ENCODE measurements at regions not wholly inside any gene's neighbourhood (a gene's known extent, or its start where the extent isn't known, plus 50 kb on each side); places are given as distances from the start of the nearest gene placed in this dataset.

GRCh38 chr2:126748188-126748760 is 92.3 kb downstream of the GYPC start:
- DNase-seq (ENCODE audit: low read depth in 1 of 2, low spot score in 1 of 2) = no peak

GRCh38 chr2:126748929-126749518 is 93.1 kb downstream of the GYPC start:
- DNase-seq (ENCODE audit: low read depth in 1 of 2, low spot score in 1 of 2) = no peak

DNA sequence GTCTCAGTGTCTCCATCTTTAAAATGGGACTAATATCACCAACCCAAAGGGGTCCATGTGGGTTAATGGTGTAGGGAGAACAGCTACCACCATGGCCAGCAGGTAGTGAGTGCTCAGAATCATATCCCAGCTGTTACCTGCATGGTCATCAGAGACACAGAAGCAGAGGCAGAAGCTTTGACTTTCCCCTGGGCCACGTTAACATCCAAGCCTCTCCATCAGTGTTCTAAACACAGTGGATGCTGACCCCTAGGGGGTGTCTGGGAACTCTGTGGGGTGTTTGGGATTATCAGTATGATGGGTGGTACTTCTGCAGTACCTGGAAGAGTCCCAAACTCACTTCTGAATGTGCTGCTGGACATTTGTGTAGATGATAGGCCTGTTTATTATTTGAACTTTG is 93.6 kb downstream of the GYPC start:
- DNase-seq (ENCODE audit: low read depth in 1 of 2, low spot score in 1 of 2) = no peak

- no peak for DNase-seq (ENCODE audit: low read depth in 1 of 2, low spot score in 1 of 2)
Observed at GRCh38 chr2:126750506-126750905, 94.5 kb downstream of the GYPC start.

DNA sequence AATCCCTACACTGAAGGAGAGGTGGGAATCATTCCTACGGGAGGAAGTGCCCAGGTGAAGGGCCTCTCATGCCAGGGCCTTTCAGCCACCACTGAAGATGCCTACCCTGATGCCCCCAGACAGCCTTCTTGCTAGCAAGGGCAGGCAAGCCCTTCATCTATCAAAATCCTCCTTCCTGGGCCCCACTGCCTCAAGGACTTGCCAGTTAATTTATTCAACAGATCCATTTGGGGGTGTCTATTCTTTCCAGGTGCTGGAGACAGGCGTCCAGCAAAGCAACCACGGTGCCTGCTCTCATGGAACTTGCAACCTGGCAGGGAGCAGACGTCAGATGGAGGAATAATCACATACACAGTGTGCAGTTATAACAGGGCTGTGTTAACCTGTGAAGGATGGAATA is 95.5 kb downstream of the GYPC start:
- no peak for DNase-seq (ENCODE audit: low read depth in 1 of 2, low spot score in 1 of 2)

DNA sequence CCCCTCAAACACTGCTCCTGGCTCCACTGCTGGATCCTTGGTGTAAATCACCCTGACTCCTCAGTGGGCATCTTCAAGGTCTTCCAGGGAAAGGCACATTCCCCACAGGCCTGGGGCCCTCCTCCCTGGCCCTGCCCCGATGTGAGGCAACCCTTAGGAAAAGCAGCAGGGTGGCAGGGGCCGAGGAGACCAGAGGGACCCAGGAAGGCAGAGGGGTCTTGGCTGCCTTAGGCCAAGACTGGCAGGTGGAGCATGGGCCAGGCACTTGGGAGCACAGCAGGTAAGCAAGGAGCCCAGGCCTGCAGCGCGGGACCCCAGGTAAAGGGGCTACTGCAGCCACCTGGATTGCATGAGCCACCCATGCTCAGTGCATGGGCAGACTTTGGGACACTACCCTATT is 96.9 kb downstream of the GYPC start:
- DNase-seq (ENCODE audit: low read depth in 1 of 2, low spot score in 1 of 2) = no peak

DNA sequence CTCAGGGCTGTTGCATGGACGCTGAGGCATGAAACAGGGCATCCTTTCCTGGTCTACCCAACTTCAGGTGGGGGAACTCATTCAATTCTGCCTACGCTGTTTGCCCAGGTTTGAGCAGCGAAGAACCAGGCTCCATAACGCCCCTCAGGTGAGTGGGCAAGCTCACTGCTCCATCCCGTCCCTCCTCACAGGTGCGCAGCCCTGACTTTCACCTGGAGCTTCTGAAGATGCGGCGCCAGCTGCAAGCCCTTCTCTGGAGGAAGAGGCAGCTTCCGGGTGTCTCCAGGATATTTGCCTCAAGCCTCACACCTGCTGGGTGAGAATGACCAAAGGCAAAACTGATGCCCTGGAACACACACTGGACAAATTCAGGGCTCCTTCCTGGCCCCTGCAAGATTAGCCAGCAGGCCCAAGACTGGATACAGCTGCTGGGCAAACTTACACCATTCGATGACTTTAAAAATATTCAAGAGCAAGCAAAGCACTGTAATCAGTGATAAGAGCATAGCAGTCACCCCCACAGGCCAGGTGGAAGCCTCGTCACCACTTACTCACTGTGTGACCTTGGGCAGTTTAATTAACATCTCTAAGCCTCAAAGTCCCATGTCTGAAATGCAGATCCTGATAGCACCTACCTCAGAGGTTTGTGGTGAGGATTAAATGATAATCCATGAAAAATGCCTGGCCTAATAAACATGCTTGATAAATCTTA is 97.7 kb downstream of the GYPC start:
- DNase-seq (ENCODE audit: low read depth in 1 of 2, low spot score in 1 of 2) = no peak

DNA sequence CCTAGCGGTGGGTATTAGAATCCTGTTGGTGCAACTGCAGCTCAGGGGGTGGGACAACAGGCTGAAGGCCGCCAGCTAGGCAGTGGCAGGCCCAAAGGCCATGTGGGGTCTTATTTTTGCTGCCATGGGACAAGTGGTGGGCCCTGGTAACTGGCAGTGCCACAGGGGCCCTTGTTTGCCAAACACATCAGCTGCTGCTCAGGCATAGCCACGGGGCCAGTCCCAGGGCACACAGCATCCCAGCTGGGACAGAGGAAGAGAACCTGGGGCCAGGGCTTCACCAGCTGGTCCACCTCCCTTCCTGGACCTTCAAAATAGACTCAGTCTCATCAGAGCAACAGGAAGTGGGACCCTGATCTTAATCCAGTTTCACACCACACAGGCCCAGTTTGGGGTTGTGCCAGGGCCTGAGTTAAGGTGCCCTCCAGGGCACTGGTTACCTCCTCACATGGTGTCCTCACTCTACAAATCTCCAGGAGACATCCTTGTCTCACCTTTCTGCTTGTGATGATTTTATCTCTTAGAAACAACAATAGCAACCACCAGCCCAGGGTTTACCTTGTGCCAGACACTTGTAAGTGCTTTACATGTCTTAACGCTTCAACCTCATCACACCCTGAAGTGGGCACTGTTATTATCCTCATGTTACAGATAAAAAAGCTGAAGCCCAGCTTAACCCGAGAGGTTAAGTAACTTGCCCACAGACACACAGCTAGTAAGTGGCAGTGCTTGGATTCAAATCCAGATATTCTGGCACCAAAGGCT is 98.5 kb downstream of the GYPC start:
- no peak for DNase-seq (ENCODE audit: low read depth in 1 of 2, low spot score in 1 of 2)

DNA sequence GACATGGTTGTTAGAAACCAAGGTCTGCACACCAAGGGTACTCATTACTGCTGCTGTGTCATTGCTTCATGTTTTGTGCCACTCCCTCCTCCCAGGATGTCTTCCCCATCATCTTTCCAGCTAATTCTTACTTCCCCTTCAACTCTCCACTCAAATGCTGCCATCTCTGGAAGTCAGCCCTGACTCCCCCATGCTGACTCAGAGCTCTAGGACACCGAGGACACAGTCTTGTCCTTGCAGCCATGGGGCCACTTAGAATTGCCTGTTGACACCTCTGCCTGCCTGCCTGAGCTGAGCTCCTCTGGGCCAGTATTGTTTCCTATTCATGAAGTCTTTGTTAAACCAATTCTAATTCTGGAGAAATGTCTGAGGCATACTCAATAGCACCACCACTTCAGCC is 100.2 kb downstream of the GYPC start:
- DNase-seq (ENCODE audit: low read depth in 1 of 2, low spot score in 1 of 2) = no peak

GRCh38 chr2:126761256-126761980 is 105.5 kb downstream of the GYPC start:
- DNase-seq (ENCODE audit: low read depth in 1 of 2, low spot score in 1 of 2) = no peak

- DNase-seq (ENCODE audit: low read depth in 1 of 2, low spot score in 1 of 2) = no peak
Observed at GRCh38 chr2:126761981-126762878, 106.3 kb downstream of the GYPC start.

- DNase-seq (ENCODE audit: low read depth in 1 of 2, low spot score in 1 of 2) = no peak
Observed at GRCh38 chr2:126764686-126765265, 108.8 kb downstream of the GYPC start.

GRCh38 chr2:126765395-126765794 is 109.4 kb downstream of the GYPC start:
- no peak for DNase-seq (ENCODE audit: low read depth in 1 of 2, low spot score in 1 of 2)

- DNase-seq (ENCODE audit: low read depth in 1 of 2, low spot score in 1 of 2) = no peak
Observed at GRCh38 chr2:126766295-126766968, 110.5 kb downstream of the GYPC start.

DNA sequence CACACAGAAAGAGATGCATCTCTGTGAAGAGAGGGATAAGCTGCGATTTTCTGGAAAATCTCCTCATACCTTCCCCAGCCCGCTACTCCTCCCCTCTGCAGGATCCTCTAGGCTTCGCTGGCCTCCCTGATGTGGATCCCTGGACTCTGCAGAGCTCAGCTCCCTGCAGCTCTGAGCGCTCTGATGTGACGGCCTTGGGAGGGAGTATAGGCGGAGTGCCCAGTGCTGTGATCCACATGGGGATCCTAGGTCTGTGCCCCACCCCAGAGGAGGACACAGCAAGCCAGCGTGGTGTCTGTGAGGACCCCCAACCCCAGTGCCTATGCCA is 111.0 kb downstream of the GYPC start:
- no peak for DNase-seq (ENCODE audit: low read depth in 1 of 2, low spot score in 1 of 2)

DNA sequence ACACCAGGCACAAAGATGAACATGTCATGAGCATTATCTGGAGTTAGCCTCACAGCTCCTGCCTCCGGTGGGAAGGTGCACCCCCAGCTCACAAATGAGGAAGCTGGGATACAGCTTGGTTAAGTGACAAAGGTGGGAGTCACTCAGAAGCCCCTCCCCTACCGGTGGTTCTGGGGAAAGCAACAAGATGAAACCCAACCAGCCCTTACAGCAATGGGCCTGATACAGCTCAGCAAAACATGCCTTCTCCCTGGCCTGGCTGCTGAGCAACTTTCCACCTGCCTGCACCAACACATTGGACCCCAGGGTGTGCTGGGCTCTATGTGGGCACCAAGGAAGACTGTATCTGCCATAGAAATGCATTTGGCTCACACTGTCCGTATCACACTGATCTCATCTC is 113.2 kb downstream of the GYPC start:
- no peak for DNase-seq (ENCODE audit: low read depth in 1 of 2, low spot score in 1 of 2)

- DNase-seq (ENCODE audit: low read depth in 1 of 2, low spot score in 1 of 2) = no peak
Observed at GRCh38 chr2:126770466-126770865, 114.5 kb downstream of the GYPC start.

- DNase-seq (ENCODE audit: low read depth in 1 of 2, low spot score in 1 of 2) = no peak
Observed at GRCh38 chr2:126771094-126771493, 115.1 kb downstream of the GYPC start.

DNA sequence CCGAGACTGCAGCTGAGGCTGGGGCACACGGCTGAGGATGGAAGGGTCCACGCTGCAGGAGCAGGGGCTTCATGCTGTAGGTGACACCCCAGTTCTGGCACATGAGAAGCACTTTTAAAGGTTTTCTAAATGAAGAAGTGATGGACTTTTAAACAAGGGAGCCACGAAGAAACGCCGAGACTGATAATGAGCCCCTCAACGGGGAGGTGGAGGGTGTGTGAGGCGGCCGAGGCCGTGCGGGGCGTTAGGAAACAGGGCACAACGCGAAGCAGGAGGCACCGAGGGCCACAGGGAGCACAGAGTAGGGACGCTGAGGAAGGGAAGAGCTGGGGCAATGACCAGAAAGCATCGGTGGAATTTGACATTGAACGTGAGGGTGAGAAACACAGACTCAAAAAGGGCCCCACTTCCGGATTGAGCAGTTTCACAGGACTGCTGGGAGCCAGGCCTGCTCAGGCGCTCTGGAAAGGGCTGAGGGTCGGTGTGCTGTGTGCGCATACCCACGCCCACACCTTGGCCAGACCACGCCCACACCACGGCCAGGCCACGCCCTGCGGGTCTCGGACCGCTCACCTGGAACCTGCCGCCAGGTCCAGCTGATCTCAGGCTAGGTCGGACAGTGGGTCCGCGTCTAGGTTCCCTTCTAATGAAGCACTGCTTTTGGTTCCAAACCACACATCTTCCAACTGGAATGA is 115.7 kb downstream of the GYPC start:
- DNase-seq (ENCODE audit: low read depth in 1 of 2, low spot score in 1 of 2) = no peak

Data from activated T-helper 1 cell treated with anti-CD3 and anti-CD28 coated beads, Interleukin-2, amount 50 U/mL, for 16 hours (primary cell).